CD4-positive, alpha-beta T cell (primary cell): ENCODE measurements at regions not wholly inside any gene's neighbourhood (a gene's known extent, or its start where the extent isn't known, plus 50 kb on each side); places are given as distances from the start of the nearest gene placed in this dataset.

Source experiments
- ATAC-seq: fragments of 200-7000 bp; cut with Tn5 transposase; one replicate; pipeline ENCODE4 v1.10.0; 2022; ENCODE audit warnings: mild to moderate bottlenecking; ENCODE audit not compliant: poor library complexity
- CTCF ChIA-PET: fragments of 350-600 bp; sonication (Branson Sonifier 250); formaldehyde crosslinking; loops from one replicate; lab custom pipeline; 2021; ENCODE audit warnings: antibody characterized with exemption, inconsistent platforms; lab: Charles Lee
- POLR2A ChIA-PET: fragments of 350-600 bp; sonication (Branson Sonifier 250); formaldehyde crosslinking; loops from one replicate; lab custom pipeline; 2021; ENCODE audit warnings: antibody characterized with exemption, inconsistent platforms; lab: Charles Lee
- DNase-seq, 14 experiments: peaks; one replicate each; pipeline ENCODE4 v3.0.0-alpha.2; 2013 to 2020; ENCODE audit warnings: mixed read lengths in 2 of 14
- H3K27ac ChIP-seq, 2 donors: one replicate each; pipeline versions ENCODE4 v1.5.1 to v1.7.0; 2013; ENCODE audit warnings: low read length in 2 of 2, low read depth in 1 of 2, mild to moderate bottlenecking in 1 of 2
- H3K27me3 ChIP-seq, 2 experiments: 1 replicate in 1 of 2; 2 replicates in 1 of 2; pipeline versions ENCODE4 v1.6.1 to v1.7.0; 2013; ENCODE audit warnings: low read length in 2 of 2, control low read depth in 1 of 2, mild to moderate bottlenecking in 1 of 2, moderate library complexity in 1 of 2; ENCODE audit not compliant: insufficient read depth in 2 of 2, control insufficient read depth in 1 of 2
- H3K36me3 ChIP-seq: one replicate; pipeline ENCODE4 v1.6.1; 2013; ENCODE audit warnings: low read length, control low read depth; ENCODE audit not compliant: insufficient read depth
- H3K4me1 ChIP-seq: one replicate; pipeline ENCODE4 v1.6.1; 2013; ENCODE audit warnings: low read length, control low read depth; ENCODE audit not compliant: insufficient read depth
- H3K4me3 ChIP-seq: one replicate; pipeline ENCODE4 v1.5.1; 2013; ENCODE audit warnings: mild to moderate bottlenecking, low read length, moderate library complexity
- H3K9me3 ChIP-seq, 2 experiments: 1 replicate in 1 of 2; 2 replicates in 1 of 2; pipeline versions ENCODE4 v1.6.1 to v1.7.0; 2013; ENCODE audit warnings: low read length in 2 of 2, mild to moderate bottlenecking in 2 of 2, control low read depth in 1 of 2, moderate library complexity in 1 of 2; ENCODE audit not compliant: control insufficient read depth in 1 of 2, insufficient read depth in 1 of 2
- H3K27ac Mint-ChIP-seq: one replicate; pipeline ENCODE4 v1.8.0; 2020; ENCODE audit warnings: mixed read lengths
- H3K27me3 Mint-ChIP-seq: one replicate; pipeline ENCODE4 v1.8.0; 2021; ENCODE audit warnings: mixed read lengths
- H3K36me3 Mint-ChIP-seq: one replicate; pipeline ENCODE4 v1.8.0; 2021; ENCODE audit warnings: low read depth, mixed read lengths
- H3K4me1 Mint-ChIP-seq: one replicate; pipeline ENCODE4 v1.8.0; 2021; ENCODE audit warnings: low read depth, mixed read lengths
- H3K4me3 Mint-ChIP-seq: one replicate; pipeline ENCODE4 v1.8.0; 2020; ENCODE audit warnings: mild to moderate bottlenecking, mixed read lengths
- H3K9me3 Mint-ChIP-seq: one replicate; pipeline ENCODE4 v1.8.0; 2020; ENCODE audit warnings: mixed read lengths
- CTCF ChIP-seq: fragments of 200-600 bp; IDR thresholded peaks from one replicate; pipeline ENCODE4 v1.8.0; 2022; ENCODE audit warnings: antibody characterized with exemption, mild to moderate bottlenecking
- intact Hi-C, 2 experiments: fragments of 100-400 bp; cut with DNase I in 1 of 2; cut with micrococcal nuclease in 1 of 2; formaldehyde crosslinking; loops; one replicate each; pipeline versions ENCODE4 v1.15.1 to v1.9.0; 2023 to 2025; cut with DNase I, micrococcal nuclease

GRCh38 chr14:43157661-43158060, 1349.4 kb downstream of the FSCB start:
- TF ChIP-seq CTCF, result no peak
- H3K27me3 ChIP-seq, result no peaks in the 10 kb centered on the region

GRCh38 chr14:43155924-43156323, 1351.2 kb downstream of the FSCB start:
- H3K27ac Mint-ChIP-seq, result no peak overlapping the region
- no peaks in the 10 kb centered on the region for H3K4me1 ChIP-seq
- TF ChIP-seq CTCF, result no peak
- H3K4me1 Mint-ChIP-seq, result no peaks in the 10 kb centered on the region
- ATAC-seq, result no peak
- ChIA-PET CTCF (no interaction called here), POLR2A (no interaction called here)
- H3K36me3 ChIP-seq, result no peaks in the 10 kb centered on the region
- H3K27me3 Mint-ChIP-seq, result no peaks in the 10 kb centered on the region
- H3K9me3 ChIP-seq, result peaks cover 0 to 8% of the 10 kb centered on the region in 2 experiments
- H3K27ac ChIP-seq, result no peak overlapping the region
- H3K36me3 Mint-ChIP-seq, result no peaks in the 10 kb centered on the region
- no peak overlapping the region for H3K4me3 ChIP-seq
- no peaks in the 10 kb centered on the region for H3K27me3 ChIP-seq
- no peak overlapping the region for H3K4me3 Mint-ChIP-seq
- peaks cover 12% of the 10 kb centered on the region for H3K9me3 Mint-ChIP-seq
- intact Hi-C loops, result no loop called here
- no peak for DNase-seq

More at GRCh38 chr14:43157661-43158060, 1349.4 kb downstream of the FSCB start:
- Histone ChIP-seq H3K27ac (no peak overlapping the region), H3K9me3 (peaks cover 6 to 8% of the 10 kb centered on the region in 2 experiments), H3K36me3 (no peaks in the 10 kb centered on the region), H3K4me1 (no peaks in the 10 kb centered on the region), H3K4me3 (no peak overlapping the region)
- Mint-ChIP-seq H3K36me3 (no peaks in the 10 kb centered on the region), H3K9me3 (peaks cover 12% of the 10 kb centered on the region), H3K27ac (no peak overlapping the region), H3K4me3 (no peak overlapping the region), H3K4me1 (no peaks in the 10 kb centered on the region), H3K27me3 (no peaks in the 10 kb centered on the region)
- ATAC-seq (no peak), DNase-seq (no peak)
- intact Hi-C loops, result no loop called here
- ChIA-PET CTCF (interaction anchor here (0.8 kb wide), 1 partner anchor 16 kb away, joined by 3 read pairs; no protein-coding TSS in a partner anchor), POLR2A (no interaction called here)

- ATAC-seq, result no peak
- Mint-ChIP-seq H3K27me3 (no peaks in the 10 kb centered on the region), H3K4me1 (no peaks in the 10 kb centered on the region), H3K27ac (no peak overlapping the region), H3K36me3 (no peaks in the 10 kb centered on the region), H3K4me3 (no peak overlapping the region), H3K9me3 (peaks cover 12% of the 10 kb centered on the region)
- H3K4me3 ChIP-seq, result no peak overlapping the region
- H3K27me3 ChIP-seq, result no peaks in the 10 kb centered on the region
- no peak for DNase-seq
- peaks cover 0 to 8% of the 10 kb centered on the region in 2 experiments for H3K9me3 ChIP-seq
- ChIA-PET POLR2A (no interaction called here), CTCF (no interaction called here)
- no peaks in the 10 kb centered on the region for H3K36me3 ChIP-seq
- H3K27ac ChIP-seq, result no peak overlapping the region
- no peak for TF ChIP-seq CTCF
- H3K4me1 ChIP-seq, result no peaks in the 10 kb centered on the region
- intact Hi-C loops, result no loop called here
Observed at GRCh38 chr14:43155258-43155657, 1351.8 kb downstream of the FSCB start.
